Activated T-helper 1 cell treated with anti-CD3 and anti-CD28 coated beads, Interleukin-12 subunit alpha, Interleukin-12 subunit beta, Interleukin-2, Interleukin-4 antibody, amounts not matched to agents 30 ng/mL and 10 ng/mL and 1 ng/mL, durations not matched to agents 14 hours and 24 hours and 36 hours (primary cell): ENCODE measurements at regions not wholly inside any gene's neighbourhood (a gene's known extent, or its start where the extent isn't known, plus 50 kb on each side); places are given as distances from the start of the nearest gene placed in this dataset.

Experiments used
- DNase-seq: peaks from one replicate; pipeline ENCODE4 v3.0.0; 2021; ENCODE audit warnings: low spot score
- H3K27ac Mint-ChIP-seq: one replicate; pipeline ENCODE4 v1.8.0; 2021; ENCODE audit warnings: mild to moderate bottlenecking, mixed read lengths
- H3K27me3 Mint-ChIP-seq: one replicate; pipeline ENCODE4 v1.8.0; 2022; ENCODE audit warnings: mild to moderate bottlenecking, moderate library complexity, mixed read lengths; ENCODE audit not compliant: insufficient read depth
- H3K36me3 Mint-ChIP-seq: one replicate; pipeline ENCODE4 v1.8.0; 2021; ENCODE audit warnings: low read depth, mixed read lengths
- H3K4me1 Mint-ChIP-seq: one replicate; pipeline ENCODE4 v1.8.0; 2021; ENCODE audit warnings: low read depth, mixed read lengths
- H3K4me3 Mint-ChIP-seq: one replicate; pipeline ENCODE4 v1.8.0; 2021; ENCODE audit warnings: mild to moderate bottlenecking, moderate library complexity, mixed read lengths
- H3K9me3 Mint-ChIP-seq: one replicate; pipeline ENCODE4 v1.8.0; 2021; ENCODE audit warnings: mixed read lengths
- intact Hi-C: fragments of 100-400 bp; cut with micrococcal nuclease; formaldehyde crosslinking; loops from one replicate; pipeline ENCODE4 v1.15.1; 2024

DNA sequence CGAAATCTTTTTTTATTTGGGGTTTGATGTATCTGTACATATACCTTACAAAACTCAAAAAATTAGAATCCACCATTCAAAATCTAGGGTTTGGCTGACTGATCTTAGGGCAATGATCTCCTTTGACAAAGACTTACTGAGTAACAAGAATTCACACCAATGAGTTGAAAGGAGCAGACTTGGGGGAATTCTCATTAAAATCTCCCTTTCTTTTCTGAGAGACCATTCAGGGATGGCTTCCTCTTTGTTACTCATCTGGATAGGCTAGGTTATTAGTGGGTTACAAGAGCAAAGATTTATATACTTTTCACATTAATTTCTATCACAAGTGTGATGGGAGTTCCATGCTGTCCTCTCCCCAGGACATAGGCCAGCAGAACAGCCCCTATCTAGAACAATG is 661.0 kb downstream of the KCTD16 start:
- Mint-ChIP-seq H3K4me1 (no peaks in the 10 kb centered on the region), H3K27me3 (no peaks in the 10 kb centered on the region), H3K27ac (no peak overlapping the region), H3K36me3 (no peaks in the 10 kb centered on the region), H3K9me3 (peaks cover 4% of the 10 kb centered on the region), H3K4me3 (no peak overlapping the region)
- DNase-seq, result no peak
- intact Hi-C loops, result no loop called here

DNA sequence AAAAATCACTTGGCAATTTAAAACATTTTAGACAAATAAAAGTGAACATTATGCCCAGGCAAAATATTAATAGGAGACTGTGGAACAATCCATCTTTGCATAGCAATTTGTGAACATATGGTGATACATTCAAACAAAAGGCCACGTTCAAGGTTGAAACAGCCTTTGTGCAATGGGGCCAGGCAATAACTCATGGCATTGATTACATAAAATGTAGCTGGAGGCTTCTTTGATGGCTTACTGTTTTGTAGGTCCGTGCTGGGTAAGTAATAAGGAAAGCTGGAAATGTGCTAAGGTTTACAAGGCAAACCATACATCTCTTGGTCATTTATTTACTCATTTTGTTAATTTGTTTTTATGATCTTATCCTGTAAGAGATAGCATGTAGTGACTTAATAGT is 651.8 kb downstream of the KCTD16 start:
- H3K36me3 Mint-ChIP-seq, result no peaks in the 10 kb centered on the region
- H3K4me3 Mint-ChIP-seq, result no peak overlapping the region
- H3K4me1 Mint-ChIP-seq, result no peaks in the 10 kb centered on the region
- intact Hi-C loops, result no loop called here
- no peak for DNase-seq
- H3K27me3 Mint-ChIP-seq, result no peaks in the 10 kb centered on the region
- H3K9me3 Mint-ChIP-seq, result peaks cover 7% of the 10 kb centered on the region
- no peak overlapping the region for H3K27ac Mint-ChIP-seq

DNA sequence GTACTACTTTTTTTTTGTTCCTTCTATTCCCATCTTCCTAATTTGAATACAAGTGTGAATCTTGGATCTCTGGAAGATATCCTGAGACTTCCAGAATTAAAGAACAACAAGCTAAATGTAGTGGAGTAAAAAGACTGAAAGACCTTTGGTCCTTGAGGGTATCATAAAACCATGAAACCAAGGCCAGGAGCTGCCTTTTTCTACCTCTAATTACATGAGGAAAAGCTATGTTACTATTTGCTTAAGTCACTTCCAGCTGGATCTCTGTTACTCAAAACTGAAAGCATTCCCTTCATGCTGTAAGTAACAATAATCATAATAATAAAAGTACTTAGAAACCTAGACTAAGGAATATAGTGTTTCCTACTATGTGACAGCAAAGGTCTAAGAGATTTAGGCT is 649.6 kb downstream of the KCTD16 start:
- Mint-ChIP-seq H3K4me3 (no peak overlapping the region), H3K27ac (no peak overlapping the region), H3K36me3 (no peaks in the 10 kb centered on the region), H3K27me3 (no peaks in the 10 kb centered on the region), H3K9me3 (peaks cover 7% of the 10 kb centered on the region), H3K4me1 (no peaks in the 10 kb centered on the region)
- DNase-seq, result no peak
- intact Hi-C loops, result no loop called here

DNA sequence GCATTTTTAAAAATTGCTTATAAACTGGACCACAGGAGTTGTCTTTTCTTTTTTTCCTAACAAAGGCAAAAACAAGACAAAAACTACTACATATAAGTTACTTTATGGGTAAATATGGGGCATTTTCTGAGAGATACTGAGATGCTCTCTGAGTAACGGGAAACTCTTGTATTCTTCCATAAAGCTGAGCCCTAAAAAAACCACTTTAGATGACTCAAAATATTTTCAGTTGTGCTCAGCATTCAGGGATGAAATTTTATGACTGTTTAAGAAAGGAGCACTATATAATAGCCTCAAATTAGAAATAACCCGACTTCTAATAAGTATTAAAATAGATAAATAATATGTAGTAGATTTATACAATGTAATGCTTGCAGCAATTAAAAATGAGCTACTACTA is 644.5 kb downstream of the KCTD16 start:
- Mint-ChIP-seq H3K4me3 (no peak overlapping the region), H3K4me1 (no peaks in the 10 kb centered on the region), H3K9me3 (no peaks in the 10 kb centered on the region), H3K36me3 (no peaks in the 10 kb centered on the region), H3K27ac (no peak overlapping the region), H3K27me3 (no peaks in the 10 kb centered on the region)
- intact Hi-C loops, result no loop called here
- no peak for DNase-seq

DNA sequence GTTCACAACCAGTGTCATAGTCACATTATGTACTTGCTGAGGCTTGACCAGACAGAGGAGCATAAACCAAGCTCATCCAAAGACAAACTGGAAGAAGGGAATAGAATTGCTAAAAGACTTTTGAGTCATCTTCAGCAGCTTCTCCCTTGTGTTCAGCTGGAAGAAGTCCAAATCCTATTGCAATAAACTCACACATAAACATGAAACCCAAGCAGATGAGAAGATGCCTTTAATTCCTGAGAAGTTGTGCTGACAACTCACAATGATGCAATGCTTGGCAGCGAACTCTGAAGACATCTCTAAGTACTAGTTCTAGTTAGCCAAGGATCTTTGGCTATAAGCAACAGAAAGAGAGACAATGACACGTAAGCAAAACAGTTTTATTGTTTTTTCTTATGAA is 642.1 kb downstream of the KCTD16 start:
- DNase-seq, result no peak
- no peak overlapping the region for H3K4me3 Mint-ChIP-seq
- H3K27ac Mint-ChIP-seq, result no peak overlapping the region
- no peaks in the 10 kb centered on the region for H3K9me3 Mint-ChIP-seq
- H3K27me3 Mint-ChIP-seq, result no peaks in the 10 kb centered on the region
- no peaks in the 10 kb centered on the region for H3K36me3 Mint-ChIP-seq
- no peaks in the 10 kb centered on the region for H3K4me1 Mint-ChIP-seq
- intact Hi-C loops, result no loop called here

DNA sequence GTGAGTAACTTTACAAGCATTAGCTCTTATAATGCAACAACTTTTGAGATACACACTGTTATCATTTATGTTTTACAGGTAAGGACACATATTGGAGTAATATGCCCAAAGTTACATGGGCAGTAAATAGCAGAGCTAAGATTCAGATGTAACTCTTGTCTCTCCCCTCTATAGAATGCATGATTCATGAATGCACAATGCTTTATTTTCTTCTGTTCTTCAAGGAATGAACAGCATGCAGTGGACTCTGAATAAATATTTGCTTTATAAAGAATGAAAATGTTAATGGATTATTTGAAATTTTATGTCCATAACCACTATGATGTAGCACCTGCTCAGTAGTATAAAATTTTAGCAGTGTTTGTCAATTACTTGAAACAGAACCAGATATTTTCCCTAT is 629.5 kb downstream of the KCTD16 start:
- Mint-ChIP-seq H3K36me3 (no peaks in the 10 kb centered on the region), H3K27ac (no peak overlapping the region), H3K9me3 (no peaks in the 10 kb centered on the region), H3K27me3 (no peaks in the 10 kb centered on the region), H3K4me1 (no peaks in the 10 kb centered on the region), H3K4me3 (no peak overlapping the region)
- DNase-seq, result no peak
- intact Hi-C loops, result no loop called here

DNA sequence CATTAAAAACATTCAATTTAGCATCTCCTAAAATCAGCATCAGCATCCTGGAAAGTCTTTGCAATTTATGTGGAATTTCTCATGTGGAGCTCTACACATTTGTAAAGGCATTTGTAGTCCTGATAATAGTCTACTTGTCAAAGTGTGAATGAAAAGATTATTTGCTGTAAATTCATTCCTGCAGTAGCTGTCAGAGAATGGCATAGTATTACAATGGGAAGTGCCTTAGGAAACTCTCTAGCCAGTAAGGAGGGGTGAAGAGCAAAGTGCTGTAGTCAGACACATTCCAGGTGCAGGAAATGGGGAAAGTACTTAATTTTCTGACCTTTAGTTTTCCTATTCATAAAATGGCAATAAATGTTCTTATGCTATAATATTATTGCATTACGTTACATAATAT is 627.9 kb downstream of the KCTD16 start:
- Mint-ChIP-seq H3K4me3 (no peak overlapping the region), H3K27ac (no peak overlapping the region), H3K27me3 (no peaks in the 10 kb centered on the region), H3K4me1 (no peaks in the 10 kb centered on the region), H3K9me3 (peaks cover 9% of the 10 kb centered on the region), H3K36me3 (no peaks in the 10 kb centered on the region)
- intact Hi-C loops, result no loop called here
- no peak for DNase-seq

DNA sequence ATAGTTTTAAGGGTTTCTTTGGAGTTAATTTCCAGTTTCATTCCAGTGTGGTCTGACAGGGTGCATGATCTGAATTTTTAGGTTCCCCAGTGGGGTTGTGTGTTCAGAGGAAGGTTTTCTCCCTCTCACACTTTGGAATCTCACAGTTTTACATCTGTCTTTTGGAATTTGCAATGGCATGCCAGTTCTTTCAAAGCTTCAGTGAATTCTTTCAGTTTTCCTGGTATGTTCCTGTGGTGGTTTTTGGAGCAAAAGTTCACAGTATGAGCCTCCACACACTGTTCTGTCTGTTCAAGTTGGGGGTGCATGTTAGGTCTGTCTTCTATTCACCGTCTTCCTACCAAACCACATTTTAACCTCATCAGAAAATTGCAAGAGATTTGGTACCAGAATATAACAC is 624.2 kb downstream of the KCTD16 start:
- intact Hi-C loops, result no loop called here
- Mint-ChIP-seq H3K27ac (no peak overlapping the region), H3K4me1 (no peaks in the 10 kb centered on the region), H3K9me3 (peaks cover 9% of the 10 kb centered on the region), H3K36me3 (no peaks in the 10 kb centered on the region), H3K27me3 (no peaks in the 10 kb centered on the region), H3K4me3 (no peak overlapping the region)
- no peak for DNase-seq

DNA sequence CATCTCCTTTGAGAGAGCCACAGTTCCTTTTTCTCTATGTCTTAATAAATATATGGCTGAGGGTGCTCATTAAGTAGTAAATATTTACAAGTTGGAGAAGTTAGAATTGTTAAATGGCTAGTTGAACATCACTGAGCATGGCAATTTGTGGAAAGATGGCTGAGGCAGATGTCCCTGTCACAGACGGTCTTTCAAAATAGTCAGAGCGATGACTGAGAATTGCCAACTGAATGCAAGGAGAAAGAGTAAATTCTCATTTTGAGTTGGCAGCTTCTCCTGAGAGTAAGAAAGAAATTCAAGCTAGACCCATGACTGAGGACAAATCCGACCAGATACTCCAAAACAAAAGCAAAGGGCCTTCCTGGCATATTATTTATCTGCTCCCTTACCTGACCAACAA is 617.9 kb downstream of the KCTD16 start:
- Mint-ChIP-seq H3K4me3 (no peak overlapping the region), H3K27ac (no peak overlapping the region), H3K4me1 (no peaks in the 10 kb centered on the region), H3K9me3 (no peaks in the 10 kb centered on the region), H3K36me3 (no peaks in the 10 kb centered on the region), H3K27me3 (no peaks in the 10 kb centered on the region)
- intact Hi-C loops, result no loop called here
- DNase-seq, result no peak

DNA sequence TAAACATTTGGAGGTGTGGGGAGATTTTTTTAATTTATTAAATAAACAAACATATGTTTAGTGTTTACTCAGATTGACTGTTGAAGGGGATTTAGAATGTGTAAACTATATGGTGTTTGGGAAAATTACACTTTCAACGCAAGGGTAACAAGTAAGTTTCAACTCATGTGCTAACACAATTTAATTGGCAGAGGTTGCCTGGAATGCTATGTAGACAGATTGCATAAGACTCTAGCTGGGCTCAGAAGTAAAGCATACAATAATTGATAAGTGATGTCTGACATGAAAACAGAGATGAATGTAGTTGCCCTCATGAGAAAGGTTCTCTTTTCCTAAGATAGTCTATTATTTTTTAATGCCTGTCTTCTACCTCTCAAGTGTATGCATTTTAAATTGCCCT is 617.4 kb downstream of the KCTD16 start:
- intact Hi-C loops, result no loop called here
- no peak overlapping the region for H3K27ac Mint-ChIP-seq
- H3K4me3 Mint-ChIP-seq, result no peak overlapping the region
- no peak for DNase-seq
- no peaks in the 10 kb centered on the region for H3K27me3 Mint-ChIP-seq
- H3K36me3 Mint-ChIP-seq, result no peaks in the 10 kb centered on the region
- H3K9me3 Mint-ChIP-seq, result no peaks in the 10 kb centered on the region
- H3K4me1 Mint-ChIP-seq, result no peaks in the 10 kb centered on the region

DNA sequence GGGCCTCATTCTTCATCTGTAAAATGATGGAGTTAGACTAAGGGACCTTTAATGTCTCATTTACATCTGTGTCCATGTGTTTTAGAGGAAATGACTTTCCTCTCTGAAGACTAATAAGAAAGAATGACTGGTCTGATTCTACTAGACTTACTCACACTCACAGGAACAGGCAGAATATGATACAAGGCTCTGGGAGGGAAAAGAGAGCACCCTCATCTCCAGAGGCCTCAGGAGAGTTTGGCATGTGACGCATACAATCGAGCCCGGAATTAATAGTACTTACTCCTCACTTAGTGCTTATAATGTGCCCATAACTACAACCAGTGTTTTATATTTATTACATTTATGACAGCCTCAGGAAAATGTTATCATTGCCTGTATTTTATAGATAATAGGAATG is 608.7 kb downstream of the KCTD16 start:
- Mint-ChIP-seq H3K27ac (no peak overlapping the region), H3K36me3 (no peaks in the 10 kb centered on the region), H3K27me3 (no peaks in the 10 kb centered on the region), H3K9me3 (peaks cover 4% of the 10 kb centered on the region), H3K4me1 (no peaks in the 10 kb centered on the region), H3K4me3 (no peak overlapping the region)
- DNase-seq, result no peak
- intact Hi-C loops, result no loop called here

DNA sequence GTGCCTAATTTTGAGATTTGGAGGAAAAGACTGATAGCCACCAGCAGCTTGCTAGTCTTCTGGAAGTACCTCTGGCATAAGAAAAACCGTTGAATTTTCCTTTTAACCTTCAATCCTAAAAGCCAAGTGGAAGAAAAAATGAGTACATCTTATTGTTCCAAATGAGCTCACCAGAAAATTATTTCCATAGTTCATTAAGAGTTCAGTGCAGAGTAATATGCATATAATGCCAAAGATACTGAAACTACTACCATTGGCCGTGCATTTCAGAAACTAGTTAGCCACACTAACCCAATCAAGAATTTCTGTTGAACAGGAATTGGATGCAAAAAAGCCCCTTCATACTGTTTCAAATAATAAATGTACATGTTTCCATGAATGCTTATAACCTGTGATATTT is 607.9 kb downstream of the KCTD16 start:
- Mint-ChIP-seq H3K27ac (no peak overlapping the region), H3K4me3 (no peak overlapping the region), H3K36me3 (no peaks in the 10 kb centered on the region), H3K27me3 (no peaks in the 10 kb centered on the region), H3K9me3 (peaks cover 4% of the 10 kb centered on the region), H3K4me1 (no peaks in the 10 kb centered on the region)
- intact Hi-C loops, result no loop called here
- DNase-seq, result no peak

DNA sequence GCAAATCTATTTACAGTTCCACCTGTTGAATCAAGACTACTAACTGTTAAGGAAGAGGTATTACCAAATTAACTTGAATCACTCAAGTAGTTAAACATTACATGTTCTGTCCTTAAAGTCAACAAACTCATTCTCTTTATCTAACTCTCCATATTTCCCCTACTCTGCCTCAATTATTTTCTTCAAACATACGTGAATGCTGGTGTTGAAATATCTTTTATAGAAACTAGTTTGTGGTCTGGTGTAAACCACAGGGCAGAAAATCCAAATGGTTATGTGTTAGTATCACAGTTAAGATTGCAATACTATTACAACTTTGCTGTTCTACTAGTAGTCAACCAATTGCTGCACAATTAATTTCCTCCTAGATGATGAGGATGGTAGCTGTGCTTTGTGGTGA is 603.5 kb downstream of the KCTD16 start:
- no peak for DNase-seq
- Mint-ChIP-seq H3K9me3 (no peaks in the 10 kb centered on the region), H3K4me3 (no peak overlapping the region), H3K27ac (no peak overlapping the region), H3K36me3 (no peaks in the 10 kb centered on the region), H3K27me3 (no peaks in the 10 kb centered on the region), H3K4me1 (no peaks in the 10 kb centered on the region)
- intact Hi-C loops, result no loop called here

DNA sequence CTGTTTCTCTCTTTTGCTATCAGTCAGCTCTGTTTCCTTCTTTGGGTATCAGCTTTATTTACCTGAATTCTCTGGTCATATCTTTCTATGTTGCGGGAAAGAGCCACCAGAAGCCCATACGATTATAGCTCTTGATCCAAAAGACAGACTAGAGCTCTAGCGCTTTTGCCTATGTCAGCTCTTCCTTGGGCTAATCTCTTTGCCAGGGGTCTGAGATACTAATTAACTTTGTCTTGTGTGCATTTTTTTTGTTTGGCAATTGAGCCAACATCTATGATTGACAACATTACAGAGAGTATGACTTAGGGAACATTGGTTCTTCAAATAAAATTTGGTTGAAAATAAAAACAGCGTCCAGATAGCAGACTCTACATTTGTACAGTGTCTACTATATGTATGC is 603.0 kb downstream of the KCTD16 start:
- intact Hi-C loops, result no loop called here
- H3K9me3 Mint-ChIP-seq, result no peaks in the 10 kb centered on the region
- no peak overlapping the region for H3K4me3 Mint-ChIP-seq
- no peak overlapping the region for H3K27ac Mint-ChIP-seq
- no peaks in the 10 kb centered on the region for H3K27me3 Mint-ChIP-seq
- H3K36me3 Mint-ChIP-seq, result no peaks in the 10 kb centered on the region
- no peak for DNase-seq
- H3K4me1 Mint-ChIP-seq, result no peaks in the 10 kb centered on the region
